IPS-20b (cell line): ENCODE measurements at regions not wholly inside any gene's neighbourhood (a gene's known extent, or its start where the extent isn't known, plus 50 kb on each side); places are given as distances from the start of the nearest gene placed in this dataset.

Source experiments
- H3K27ac ChIP-seq: one replicate; pipeline ENCODE4 v1.5.1; 2013; ENCODE audit warnings: low read length
- H3K27me3 ChIP-seq: 2 replicates; pipeline ENCODE4 v1.6.1; 2013; ENCODE audit warnings: mild to moderate bottlenecking, low read length, inconsistent platforms; ENCODE audit not compliant: insufficient read depth
- H3K36me3 ChIP-seq: 2 replicates; pipeline ENCODE4 v1.6.1; 2013; ENCODE audit warnings: low read depth, mild to moderate bottlenecking, inconsistent platforms, low read length, moderate library complexity; ENCODE audit not compliant: insufficient read depth
- H3K4me1 ChIP-seq: 2 replicates; pipeline ENCODE4 v1.6.1; 2013; ENCODE audit warnings: mild to moderate bottlenecking, control low read depth, inconsistent platforms, low read length, moderate library complexity; ENCODE audit not compliant: insufficient read depth
- H3K4me3 ChIP-seq: 2 replicates; pipeline ENCODE4 v1.5.1; 2013; ENCODE audit warnings: mild to moderate bottlenecking, low read length, inconsistent platforms
- H3K9ac ChIP-seq: 2 replicates; pipeline ENCODE4 v1.6.1; 2013; ENCODE audit warnings: low read depth, mild to moderate bottlenecking, inconsistent platforms, low read length, moderate library complexity
- H3K9me3 ChIP-seq: 2 replicates; pipeline ENCODE4 v1.6.1; 2013; ENCODE audit warnings: mild to moderate bottlenecking, low read depth, low read length, inconsistent platforms; ENCODE audit not compliant: insufficient read depth

- H3K36me3 ChIP-seq: no peaks in the 10 kb centered on the region
- H3K27me3 ChIP-seq: no peaks in the 10 kb centered on the region
- no peak overlapping the region for H3K27ac ChIP-seq
- no peaks in the 10 kb centered on the region; the same call in 1 of the 2 replicates for H3K4me1 ChIP-seq
- H3K4me3 ChIP-seq: no peak overlapping the region
- no peaks in the 10 kb centered on the region for H3K9me3 ChIP-seq
- H3K9ac ChIP-seq: no peak overlapping the region
Observed at GRCh38 chr3:194998417-194998816, 272.5 kb downstream of the XXYLT1 start.

- H3K9me3 ChIP-seq: no peaks in the 10 kb centered on the region
- H3K4me3 ChIP-seq: no peak overlapping the region
- H3K4me1 ChIP-seq: no peaks in the 10 kb centered on the region; the same call in 1 of the 2 replicates
- no peaks in the 10 kb centered on the region for H3K27me3 ChIP-seq
- H3K27ac ChIP-seq: no peak overlapping the region
- no peak overlapping the region for H3K9ac ChIP-seq
- H3K36me3 ChIP-seq: no peaks in the 10 kb centered on the region
Observed at GRCh38 chr3:194998948-194999347, 272.0 kb downstream of the XXYLT1 start.

GRCh38 chr3:194999491-194999890, 271.5 kb downstream of the XXYLT1 start:
- H3K36me3 ChIP-seq: no peaks in the 10 kb centered on the region
- H3K27me3 ChIP-seq: no peaks in the 10 kb centered on the region
- H3K9ac ChIP-seq: no peak overlapping the region
- H3K27ac ChIP-seq: no peak overlapping the region
- H3K4me1 ChIP-seq: no peaks in the 10 kb centered on the region; the same call in 1 of the 2 replicates
- H3K9me3 ChIP-seq: no peaks in the 10 kb centered on the region
- no peak overlapping the region for H3K4me3 ChIP-seq

- no peak overlapping the region for H3K27ac ChIP-seq
- H3K9me3 ChIP-seq: no peaks in the 10 kb centered on the region
- no peaks in the 10 kb centered on the region for H3K36me3 ChIP-seq
- H3K27me3 ChIP-seq: no peaks in the 10 kb centered on the region
- H3K4me1 ChIP-seq: no peaks in the 10 kb centered on the region; the same call in 1 of the 2 replicates
- H3K4me3 ChIP-seq: no peak overlapping the region
- H3K9ac ChIP-seq: no peak overlapping the region
Observed at GRCh38 chr3:195001261-195001660, 269.7 kb downstream of the XXYLT1 start.

- Histone ChIP-seq H3K4me1 (no peaks in the 10 kb centered on the region; the same call in 1 of the 2 replicates), H3K27me3 (no peaks in the 10 kb centered on the region), H3K4me3 (no peak overlapping the region), H3K36me3 (no peaks in the 10 kb centered on the region), H3K9ac (no peak overlapping the region), H3K27ac (no peak overlapping the region), H3K9me3 (no peaks in the 10 kb centered on the region)
Observed at GRCh38 chr3:195001961-195002861, 268.7 kb downstream of the XXYLT1 start.

GRCh38 chr3:195003006-195003892, 267.7 kb downstream of the XXYLT1 start:
- Histone ChIP-seq H3K9me3 (no peaks in the 10 kb centered on the region), H3K4me1 (no peaks in the 10 kb centered on the region; the same call in 1 of the 2 replicates), H3K9ac (no peak overlapping the region), H3K36me3 (no peaks in the 10 kb centered on the region), H3K27me3 (no peaks in the 10 kb centered on the region), H3K27ac (no peak overlapping the region), H3K4me3 (no peak overlapping the region)

- Histone ChIP-seq H3K4me1 (no peaks in the 10 kb centered on the region; the same call in 1 of the 2 replicates), H3K4me3 (no peak overlapping the region), H3K27ac (no peak overlapping the region), H3K27me3 (no peaks in the 10 kb centered on the region), H3K36me3 (no peaks in the 10 kb centered on the region), H3K9me3 (no peaks in the 10 kb centered on the region), H3K9ac (no peak overlapping the region)
Observed at GRCh38 chr3:195003893-195004289, 267.1 kb downstream of the XXYLT1 start.

GRCh38 chr3:195004512-195005250, 266.3 kb downstream of the XXYLT1 start:
- Histone ChIP-seq H3K27ac (no peak overlapping the region), H3K4me1 (no peaks in the 10 kb centered on the region; the same call in 1 of the 2 replicates), H3K9ac (no peak overlapping the region), H3K36me3 (no peaks in the 10 kb centered on the region), H3K9me3 (peaks cover 3% of the 10 kb centered on the region; the same call in 1 of the 2 replicates), H3K4me3 (no peak overlapping the region), H3K27me3 (no peaks in the 10 kb centered on the region)

GRCh38 chr3:195005251-195005620, 265.7 kb downstream of the XXYLT1 start:
- H3K9ac ChIP-seq: no peak overlapping the region
- no peak overlapping the region for H3K27ac ChIP-seq
- no peak overlapping the region for H3K4me3 ChIP-seq
- H3K4me1 ChIP-seq: no peaks in the 10 kb centered on the region; the same call in 1 of the 2 replicates
- H3K9me3 ChIP-seq: peaks cover 5% of the 10 kb centered on the region; the same call in 1 of the 2 replicates
- H3K27me3 ChIP-seq: no peaks in the 10 kb centered on the region
- no peaks in the 10 kb centered on the region for H3K36me3 ChIP-seq

- H3K9ac ChIP-seq: no peak overlapping the region
- no peaks in the 10 kb centered on the region for H3K27me3 ChIP-seq
- no peaks in the 10 kb centered on the region; the same call in 1 of the 2 replicates for H3K4me1 ChIP-seq
- H3K9me3 ChIP-seq: peaks cover 5% of the 10 kb centered on the region; the same call in 1 of the 2 replicates
- H3K36me3 ChIP-seq: no peaks in the 10 kb centered on the region
- no peak overlapping the region for H3K4me3 ChIP-seq
- H3K27ac ChIP-seq: no peak overlapping the region
Observed at GRCh38 chr3:195005759-195006510, 265.0 kb downstream of the XXYLT1 start.
